ENCODE measurements at regions not wholly inside any gene's neighbourhood (a gene's known extent, or its start where the extent isn't known, plus 50 kb on each side); places are given as distances from the start of the nearest gene placed in this dataset.
"Not testable (repeated sequence)": the region's sequence is repeated elsewhere in the genome, so short reads cannot be mapped to it uniquely, and the experiment has no call there.

GRCh38 chr5:3325972-3326840 lies 269.4 kb upstream of the IRX1 start:
- H3K4me1 ChIP-seq (ENCODE audit: control insufficient read depth in 1 of 2, insufficient read depth in 2 of 2, low read length in 2 of 2), result no peaks in the 10 kb centered on the region
- H3K36me3 ChIP-seq (ENCODE audit: control insufficient read depth in 1 of 2, insufficient read depth in 2 of 2, low read length in 2 of 2), result no peaks in the 10 kb centered on the region
- peaks cover 4 to 20% of the 10 kb centered on the region in 2 donors for H3K9me3 ChIP-seq (ENCODE audit: control insufficient read depth in 1 of 2, low read length in 2 of 2)
- no peak overlapping the region for H3K27ac ChIP-seq (ENCODE audit: low read depth, low read length)
- H3K27me3 ChIP-seq (ENCODE audit: control insufficient read depth in 1 of 2, insufficient read depth in 2 of 2, low read length in 2 of 2), result no peaks in the 10 kb centered on the region
- no peak overlapping the region for H3K4me3 ChIP-seq (ENCODE audit: low read depth in 1 of 2, low read length in 2 of 2)
- no peak overlapping the region for H3K9ac ChIP-seq (ENCODE audit: low read depth in 1 of 2, low read length in 2 of 2)

GRCh38 chr5:3325201-3325971 lies 270.2 kb upstream of the IRX1 start:
- H3K36me3 ChIP-seq (ENCODE audit: control insufficient read depth in 1 of 2, insufficient read depth in 2 of 2, low read length in 2 of 2), result no peaks in the 10 kb centered on the region
- no peaks in the 10 kb centered on the region for H3K4me1 ChIP-seq (ENCODE audit: control insufficient read depth in 1 of 2, insufficient read depth in 2 of 2, low read length in 2 of 2)
- peaks cover 4 to 20% of the 10 kb centered on the region in 2 donors for H3K9me3 ChIP-seq (ENCODE audit: control insufficient read depth in 1 of 2, low read length in 2 of 2)
- H3K27me3 ChIP-seq (ENCODE audit: control insufficient read depth in 1 of 2, insufficient read depth in 2 of 2, low read length in 2 of 2), result no peaks in the 10 kb centered on the region
- no peak overlapping the region for H3K4me3 ChIP-seq (ENCODE audit: low read depth in 1 of 2, low read length in 2 of 2)
- H3K27ac ChIP-seq (ENCODE audit: low read depth, low read length), result no peak overlapping the region
- H3K9ac ChIP-seq (ENCODE audit: low read depth in 1 of 2, low read length in 2 of 2), result no peak overlapping the region

- Histone ChIP-seq H3K9ac (ENCODE audit: low read depth in 1 of 2, low read length in 2 of 2) (no peak overlapping the region), H3K4me1 (ENCODE audit: control insufficient read depth in 1 of 2, insufficient read depth in 2 of 2, low read length in 2 of 2) (no peaks in the 10 kb centered on the region), H3K27me3 (ENCODE audit: control insufficient read depth in 1 of 2, insufficient read depth in 2 of 2, low read length in 2 of 2) (no peaks in the 10 kb centered on the region), H3K27ac (ENCODE audit: low read depth, low read length) (no peak overlapping the region), H3K36me3 (ENCODE audit: control insufficient read depth in 1 of 2, insufficient read depth in 2 of 2, low read length in 2 of 2) (no peaks in the 10 kb centered on the region), H3K4me3 (ENCODE audit: low read depth in 1 of 2, low read length in 2 of 2) (no peak overlapping the region), H3K9me3 (ENCODE audit: control insufficient read depth in 1 of 2, low read length in 2 of 2) (peaks cover 4 to 20% of the 10 kb centered on the region in 2 donors)
These were observed 271.1 kb upstream of the IRX1 start for GRCh38 chr5:3324421-3325101.

- H3K36me3 ChIP-seq (ENCODE audit: control insufficient read depth in 1 of 2, insufficient read depth in 2 of 2, low read length in 2 of 2); H3K27ac ChIP-seq (ENCODE audit: low read depth, low read length); H3K9ac ChIP-seq (ENCODE audit: low read depth in 1 of 2, low read length in 2 of 2); H3K4me1 ChIP-seq (ENCODE audit: control insufficient read depth in 1 of 2, insufficient read depth in 2 of 2, low read length in 2 of 2); H3K27me3 ChIP-seq (ENCODE audit: control insufficient read depth in 1 of 2, insufficient read depth in 2 of 2, low read length in 2 of 2): not testable (repeated sequence)
- H3K4me3 ChIP-seq (ENCODE audit: low read depth in 1 of 2, low read length in 2 of 2), result peak overlapping the region in 1 of 2 donors; percentile 3
- peaks cover 4 to 20% of the 10 kb centered on the region in 2 donors for H3K9me3 ChIP-seq (ENCODE audit: control insufficient read depth in 1 of 2, low read length in 2 of 2)
These were observed 271.7 kb upstream of the IRX1 start for GRCh38 chr5:3323966-3324365.

GRCh38 chr5:3323144-3323543 lies 272.5 kb upstream of the IRX1 start:
- Histone ChIP-seq H3K36me3 (ENCODE audit: control insufficient read depth in 1 of 2, insufficient read depth in 2 of 2, low read length in 2 of 2) (no peaks in the 10 kb centered on the region), H3K4me1 (ENCODE audit: control insufficient read depth in 1 of 2, insufficient read depth in 2 of 2, low read length in 2 of 2) (no peaks in the 10 kb centered on the region), H3K4me3 (ENCODE audit: low read depth in 1 of 2, low read length in 2 of 2) (no peak overlapping the region), H3K27me3 (ENCODE audit: control insufficient read depth in 1 of 2, insufficient read depth in 2 of 2, low read length in 2 of 2) (no peaks in the 10 kb centered on the region), H3K9ac (ENCODE audit: low read depth in 1 of 2, low read length in 2 of 2) (no peak overlapping the region), H3K9me3 (ENCODE audit: control insufficient read depth in 1 of 2, low read length in 2 of 2) (peaks cover 4 to 20% of the 10 kb centered on the region in 2 donors), H3K27ac (ENCODE audit: low read depth, low read length) (no peak overlapping the region)

- H3K27me3 ChIP-seq (ENCODE audit: control insufficient read depth in 1 of 2, insufficient read depth in 2 of 2, low read length in 2 of 2), result no peaks in the 10 kb centered on the region
These were observed 273.0 kb upstream of the IRX1 start for GRCh38 chr5:3322642-3323041.

GRCh38 chr5:3321923-3322322 lies 273.7 kb upstream of the IRX1 start:
- no peaks in the 10 kb centered on the region for H3K4me1 ChIP-seq (ENCODE audit: control insufficient read depth in 1 of 2, insufficient read depth in 2 of 2, low read length in 2 of 2)

More at GRCh38 chr5:3322642-3323041, 273.0 kb upstream of the IRX1 start:
- Histone ChIP-seq H3K4me1 (ENCODE audit: control insufficient read depth in 1 of 2, insufficient read depth in 2 of 2, low read length in 2 of 2) (no peaks in the 10 kb centered on the region), H3K27ac (ENCODE audit: low read depth, low read length) (no peak overlapping the region), H3K4me3 (ENCODE audit: low read depth in 1 of 2, low read length in 2 of 2) (no peak overlapping the region), H3K9ac (ENCODE audit: low read depth in 1 of 2, low read length in 2 of 2) (no peak overlapping the region), H3K36me3 (ENCODE audit: control insufficient read depth in 1 of 2, insufficient read depth in 2 of 2, low read length in 2 of 2) (no peaks in the 10 kb centered on the region), H3K9me3 (ENCODE audit: control insufficient read depth in 1 of 2, low read length in 2 of 2) (peaks cover 4 to 20% of the 10 kb centered on the region in 2 donors)

GRCh38 chr5:3321119-3321760 lies 274.4 kb upstream of the IRX1 start:
- Histone ChIP-seq H3K27me3 (ENCODE audit: control insufficient read depth in 1 of 2, insufficient read depth in 2 of 2, low read length in 2 of 2) (no peaks in the 10 kb centered on the region), H3K9ac (ENCODE audit: low read depth in 1 of 2, low read length in 2 of 2) (no peak overlapping the region), H3K27ac (ENCODE audit: low read depth, low read length) (no peak overlapping the region), H3K4me3 (ENCODE audit: low read depth in 1 of 2, low read length in 2 of 2) (no peak overlapping the region), H3K4me1 (ENCODE audit: control insufficient read depth in 1 of 2, insufficient read depth in 2 of 2, low read length in 2 of 2) (no peaks in the 10 kb centered on the region), H3K36me3 (ENCODE audit: control insufficient read depth in 1 of 2, insufficient read depth in 2 of 2, low read length in 2 of 2) (no peaks in the 10 kb centered on the region), H3K9me3 (ENCODE audit: control insufficient read depth in 1 of 2, low read length in 2 of 2) (peaks cover 4 to 20% of the 10 kb centered on the region in 2 donors)

More at GRCh38 chr5:3321923-3322322, 273.7 kb upstream of the IRX1 start:
- no peaks in the 10 kb centered on the region for H3K36me3 ChIP-seq (ENCODE audit: control insufficient read depth in 1 of 2, insufficient read depth in 2 of 2, low read length in 2 of 2)
- no peak overlapping the region for H3K9ac ChIP-seq (ENCODE audit: low read depth in 1 of 2, low read length in 2 of 2)
- no peak overlapping the region for H3K27ac ChIP-seq (ENCODE audit: low read depth, low read length)
- H3K27me3 ChIP-seq (ENCODE audit: control insufficient read depth in 1 of 2, insufficient read depth in 2 of 2, low read length in 2 of 2), result no peaks in the 10 kb centered on the region
- H3K4me3 ChIP-seq (ENCODE audit: low read depth in 1 of 2, low read length in 2 of 2), result no peak overlapping the region
- peaks cover 4 to 20% of the 10 kb centered on the region in 2 donors for H3K9me3 ChIP-seq (ENCODE audit: control insufficient read depth in 1 of 2, low read length in 2 of 2)

- Histone ChIP-seq H3K9ac (ENCODE audit: low read depth in 1 of 2, low read length in 2 of 2) (no peak overlapping the region), H3K27ac (ENCODE audit: low read depth, low read length) (no peak overlapping the region), H3K4me1 (ENCODE audit: control insufficient read depth in 1 of 2, insufficient read depth in 2 of 2, low read length in 2 of 2) (no peaks in the 10 kb centered on the region), H3K27me3 (ENCODE audit: control insufficient read depth in 1 of 2, insufficient read depth in 2 of 2, low read length in 2 of 2) (no peaks in the 10 kb centered on the region), H3K4me3 (ENCODE audit: low read depth in 1 of 2, low read length in 2 of 2) (no peak overlapping the region), H3K36me3 (ENCODE audit: control insufficient read depth in 1 of 2, insufficient read depth in 2 of 2, low read length in 2 of 2) (no peaks in the 10 kb centered on the region), H3K9me3 (ENCODE audit: control insufficient read depth in 1 of 2, low read length in 2 of 2) (peaks cover 4 to 20% of the 10 kb centered on the region in 2 donors)
These were observed 275.2 kb upstream of the IRX1 start for GRCh38 chr5:3320317-3320875.
